Heart left ventricle (tissue), 16 donors: ENCODE measurements at regions not wholly inside any gene's neighbourhood (a gene's known extent, or its start where the extent isn't known, plus 50 kb on each side); places are given as distances from the start of the nearest gene placed in this dataset.

ENCODE experiments used
- ATAC-seq, 4 donors: fragments of 200-7000 bp; cut with Tn5 transposase; one replicate each; pipeline ENCODE4 v1.9.1; 2020 to 2022; ENCODE audit warnings: moderate library complexity in 4 of 4, mild to moderate bottlenecking in 3 of 4, moderate number of reproducible peaks in 1 of 4
- DNase-seq, 5 donors: peaks; one replicate each; pipeline ENCODE4 v3.0.0-alpha.2; 2020
- H3K27ac ChIP-seq, 12 donors: fragments of 200-600 bp; sonication (generic) in 4 of 12; one replicate each; pipeline versions ENCODE4 v1.5.0 to v1.8.0; 2016 to 2022; ENCODE audit warnings: mild to moderate bottlenecking in 2 of 12
- H3K27me3 ChIP-seq, 9 donors: fragments of 200-600 bp; sonication (generic) in 2 of 9; one replicate each; pipeline versions ENCODE4 v1.5.1 to v1.8.0; 2016 to 2022; ENCODE audit warnings: mild to moderate bottlenecking in 3 of 9
- H3K36me3 ChIP-seq, 9 donors: fragments of 200-600 bp; sonication (generic) in 2 of 9; one replicate each; pipeline versions ENCODE4 v1.5.0 to v1.8.0; 2018 to 2022; ENCODE audit warnings: mild to moderate bottlenecking in 2 of 9
- H3K4me1 ChIP-seq, 12 donors: fragments of 200-600 bp; sonication (generic) in 4 of 12; one replicate each; pipeline versions ENCODE4 v1.5.0 to v1.8.0; 2016 to 2022; ENCODE audit warnings: mild to moderate bottlenecking in 3 of 12
- H3K4me3 ChIP-seq, 12 donors: fragments of 200-600 bp; sonication (generic) in 4 of 12; one replicate each; pipeline versions ENCODE4 v1.5.0 to v1.8.0; 2017 to 2022; ENCODE audit warnings: mild to moderate bottlenecking in 9 of 12, moderate library complexity in 4 of 12
- H3K9me3 ChIP-seq, 12 donors: fragments of 200-600 bp; sonication (generic) in 4 of 12; one replicate each; pipeline versions ENCODE4 v1.5.0 to v1.8.0; 2016 to 2022; ENCODE audit warnings: mild to moderate bottlenecking in 1 of 12
- CTCF ChIP-seq, 12 donors: fragments of 200-600 bp; sonication (generic) in 4 of 12; IDR thresholded peaks; one replicate each; pipeline versions ENCODE4 v1.5.0 to v1.8.0; 2018 to 2022; ENCODE audit warnings: antibody characterized with exemption in 12 of 12, mild to moderate bottlenecking in 5 of 12
- POLR2A ChIP-seq, 2 donors: fragments of 450-650 bp; IDR thresholded peaks; one replicate each; pipeline ENCODE4 v1.6.1; 2017; ENCODE audit warnings: antibody characterized with exemption in 2 of 2, mild to moderate bottlenecking in 2 of 2, moderate library complexity in 2 of 2
- WGBS, 4 donors: extraction: QIAGEN DNeasy Blood & Tissue Kit in 2 of 4; methylation state at CpG; one replicate each; pipeline versions ENCODE4 v1.1.5 to v1.1.7; 2013 to 2018; 5-methylcytosine and 5-hydroxymethylcytosine counted together
- intact Hi-C, 10 donors: fragments of 100-400 bp; cut with DNase I; formaldehyde crosslinking; loops; one replicate each; pipeline versions ENCODE4 v1.11.1 to v1.14.2; 2022
- donor health status: ischemic (EF 13 %, LVEDD 7.1; RV severe dilation, severe dysfunction).
- donor health status: healthy with polysubstance abuse.
- donor health status: DM: no; HTN: yes; CAD: no.
- donor health status: DM: no; HTN: no; CAD: no.
- donor health status: ischemic (EF 25% LVEDD 6.9; RV normal size, moderate dysfunction).
- donor health status: ischemic (EF 25% LVEDD 5.7; RV mildly dilated, moderate dysfunction).
- donor health status: healthy.
- donor health status: DM: yes; HTN: yes; CAD: no.
- donor health status: ischemic (EF 35%, LVEDD 5.7; RV mildly dilated, moderate dysfunction).
- donor health status: nonischemic (EF 11% LVEDD 7.7; RV severe dilation, severe dysfunction).
- donor health status: DM: yes; HTN: yes; CAD: no.
- donor health status: PGD.
- donor health status: ischemic (EF 29% LVEDD 5.4; RV normal size, mild dysfunction).
- donor health status: nonischemic (EF 23%, LVEDD 6.1; RV moderate dilation, normal function).

GRCh38 chr9:91039125-91039834, 237.7 kb downstream of the SYK start:
- TF ChIP-seq CTCF (IDR thresholded peaks at IDR 0.05) (no peak), POLR2A (IDR thresholded peaks at IDR 0.05) (no peak)
- H3K4me3 ChIP-seq: no peak overlapping the region
- H3K27ac ChIP-seq: no peak overlapping the region
- DNase-seq (no peak), ATAC-seq (no peak)
- H3K36me3 ChIP-seq: no peaks in the 10 kb centered on the region
- H3K9me3 ChIP-seq: no peaks in the 10 kb centered on the region
- H3K27me3 ChIP-seq: no peaks in the 10 kb centered on the region
- H3K4me1 ChIP-seq: peaks cover 0 to 20% (median 10%) of the 10 kb centered on the region in 12 donors
- intact Hi-C loops: loop anchor here in 6 of 10 donors (5.0 to 10.0 kb wide), 5 partner anchors 156 to 643 kb away; partner anchors contain the start of gene AUH (in 1 of the 6)
- WGBS, 4 donors: 92 to 97% (median 96%) methylated on average over 8 of the region's 8 CpGs

GRCh38 chr9:91039835-91040140, 238.2 kb downstream of the SYK start:
- Histone ChIP-seq H3K36me3 (no peaks in the 10 kb centered on the region), H3K4me3 (no peak overlapping the region), H3K9me3 (no peaks in the 10 kb centered on the region), H3K27ac (no peak overlapping the region), H3K27me3 (peaks cover 0 to 3% (median 0%) of the 10 kb centered on the region in 9 donors), H3K4me1 (peaks cover 0 to 20% (median 10%) of the 10 kb centered on the region in 12 donors)
- intact Hi-C loops: loop anchor here in 7 of 10 donors (2.0 to 10.0 kb wide), 6 partner anchors 155 to 643 kb away; partner anchors contain the start of gene AUH (in 1 of the 7)
- 86 to 93% (median 90%) methylated on average over 6 to 8 of the region's 8 CpGs for WGBS, 4 donors
- no peak for TF ChIP-seq CTCF (IDR thresholded peaks at IDR 0.05)
- TF ChIP-seq POLR2A (IDR thresholded peaks at IDR 0.05): no peak
- DNase-seq (no peak), ATAC-seq (no peak)

GRCh38 chr9:91040371-91041215, 239.0 kb downstream of the SYK start:
- 95 to 96% (median 96%) methylated on average over 14 of the region's 14 CpGs for whole genome bisulfite sequencing, 4 donors
- TF ChIP-seq POLR2A (IDR thresholded peaks at IDR 0.05): no peak
- no peak for TF ChIP-seq CTCF (IDR thresholded peaks at IDR 0.05)
- no peak overlapping the region for H3K27ac ChIP-seq
- intact Hi-C loops: loop anchor here in 1 of 10 donors (2.0 kb wide), 1 partner anchor 392 kb away; no protein-coding TSS in a partner anchor
- peaks cover 0 to 7% (median 0%) of the 10 kb centered on the region in 9 donors for H3K27me3 ChIP-seq
- H3K36me3 ChIP-seq: no peaks in the 10 kb centered on the region
- no peaks in the 10 kb centered on the region for H3K9me3 ChIP-seq
- ATAC-seq: no peak
- H3K4me3 ChIP-seq: no peak overlapping the region
- no peak for DNase-seq
- peaks cover 0 to 20% (median 10%) of the 10 kb centered on the region in 12 donors for H3K4me1 ChIP-seq

- intact Hi-C loops: no loop called here
- Histone ChIP-seq H3K36me3 (no peaks in the 10 kb centered on the region), H3K27ac (no peak overlapping the region), H3K4me1 (peaks cover 0 to 16% (median 9%) of the 10 kb centered on the region in 12 donors), H3K27me3 (peaks cover 0 to 12% (median 0%) of the 10 kb centered on the region in 9 donors), H3K4me3 (no peak overlapping the region), H3K9me3 (no peaks in the 10 kb centered on the region)
- WGBS, 4 donors: 78 to 85% (median 81%) methylated on average over 4 of the region's 4 CpGs
- DNase-seq: no peak
- no peak for ATAC-seq
- no peak for TF ChIP-seq POLR2A (IDR thresholded peaks at IDR 0.05)
- TF ChIP-seq CTCF (IDR thresholded peaks at IDR 0.05): no peak
These were observed 240.4 kb downstream of the SYK start for GRCh38 chr9:91042024-91042423.
